ENCODE measurements at regions not wholly inside any gene's neighbourhood (a gene's known extent, or its start where the extent isn't known, plus 50 kb on each side); places are given as distances from the start of the nearest gene placed in this dataset.

GRCh38 chr5:26568316-26568715 is 470.1 kb downstream of the CDH9 start:
- Mint-ChIP-seq H3K27ac (ENCODE audit: unreplicated experiment) (no peak overlapping the region), H3K4me3 (ENCODE audit: low read depth, unreplicated experiment) (no peak overlapping the region), H3K9me3 (ENCODE audit: low read depth, unreplicated experiment) (peaks cover 12% of the 10 kb centered on the region), H3K4me1 (ENCODE audit: low read depth, unreplicated experiment) (no peaks in the 10 kb centered on the region), H3K27me3 (ENCODE audit: unreplicated experiment) (no peaks in the 10 kb centered on the region), H3K36me3 (ENCODE audit: insufficient read depth, unreplicated experiment) (no peaks in the 10 kb centered on the region)
- TF ChIP-seq CTCF (IDR thresholded peaks at IDR 0.05; ENCODE audit: unreplicated experiment), result no peak
- DNase-seq, result no peak
- BruUV-seq (replicated peaks), result no TSS peak
- CTCF ChIA-PET, result no interaction called here
- intact Hi-C loops (cut with micrococcal nuclease; ENCODE audit: unreplicated experiment), result no loop called here

DNA sequence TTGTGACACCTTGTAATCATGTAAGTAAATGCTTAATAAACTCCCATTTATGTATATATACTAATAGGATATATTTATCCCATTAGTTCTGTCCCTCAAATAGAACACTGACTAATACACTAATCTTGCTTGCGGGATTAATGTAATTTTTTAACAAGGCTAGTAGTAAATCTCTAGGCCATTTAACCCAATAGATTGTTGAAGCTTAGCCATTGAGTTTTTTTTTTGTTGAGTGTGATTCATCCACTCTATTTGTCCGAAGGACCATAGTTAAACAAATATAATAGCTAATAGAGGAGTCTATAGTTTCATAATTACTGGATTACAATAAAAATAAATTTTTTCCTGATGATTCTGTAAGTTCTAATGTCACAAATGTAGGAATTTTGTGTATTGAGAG is 474.4 kb downstream of the CDH9 start:
- Mint-ChIP-seq H3K27me3 (ENCODE audit: unreplicated experiment) (no peaks in the 10 kb centered on the region), H3K36me3 (ENCODE audit: insufficient read depth, unreplicated experiment) (no peaks in the 10 kb centered on the region), H3K4me1 (ENCODE audit: low read depth, unreplicated experiment) (no peaks in the 10 kb centered on the region), H3K9me3 (ENCODE audit: low read depth, unreplicated experiment) (peaks cover 10% of the 10 kb centered on the region), H3K4me3 (ENCODE audit: low read depth, unreplicated experiment) (no peak overlapping the region), H3K27ac (ENCODE audit: unreplicated experiment) (no peak overlapping the region)
- CTCF ChIA-PET, result no interaction called here
- intact Hi-C loops (cut with micrococcal nuclease; ENCODE audit: unreplicated experiment), result no loop called here
- BruUV-seq (replicated peaks), result no TSS peak
- DNase-seq, result no peak
- TF ChIP-seq CTCF (IDR thresholded peaks at IDR 0.05; ENCODE audit: unreplicated experiment), result no peak

- Mint-ChIP-seq H3K4me3 (ENCODE audit: low read depth, unreplicated experiment) (no peak overlapping the region), H3K9me3 (ENCODE audit: low read depth, unreplicated experiment) (peaks cover 13% of the 10 kb centered on the region), H3K27ac (ENCODE audit: unreplicated experiment) (no peak overlapping the region), H3K27me3 (ENCODE audit: unreplicated experiment) (no peaks in the 10 kb centered on the region), H3K4me1 (ENCODE audit: low read depth, unreplicated experiment) (no peaks in the 10 kb centered on the region), H3K36me3 (ENCODE audit: insufficient read depth, unreplicated experiment) (no peaks in the 10 kb centered on the region)
- no peak for TF ChIP-seq CTCF (IDR thresholded peaks at IDR 0.05; ENCODE audit: unreplicated experiment)
- BruUV-seq (replicated peaks), result no TSS peak
- CTCF ChIA-PET, result no interaction called here
- DNase-seq, result no peak
- intact Hi-C loops (cut with micrococcal nuclease; ENCODE audit: unreplicated experiment), result no loop called here
Observed at GRCh38 chr5:26553079-26553478, 485.3 kb downstream of the CDH9 start.

- Mint-ChIP-seq H3K4me1 (ENCODE audit: low read depth, unreplicated experiment) (no peaks in the 10 kb centered on the region), H3K9me3 (ENCODE audit: low read depth, unreplicated experiment) (peaks cover 17% of the 10 kb centered on the region), H3K27ac (ENCODE audit: unreplicated experiment) (no peak overlapping the region), H3K4me3 (ENCODE audit: low read depth, unreplicated experiment) (no peak overlapping the region), H3K27me3 (ENCODE audit: unreplicated experiment) (no peaks in the 10 kb centered on the region), H3K36me3 (ENCODE audit: insufficient read depth, unreplicated experiment) (no peaks in the 10 kb centered on the region)
- BruUV-seq (replicated peaks), result no TSS peak
- CTCF ChIA-PET, result no interaction called here
- DNase-seq, result no peak
- intact Hi-C loops (cut with micrococcal nuclease; ENCODE audit: unreplicated experiment), result no loop called here
- TF ChIP-seq CTCF (IDR thresholded peaks at IDR 0.05; ENCODE audit: unreplicated experiment), result no peak
Observed at GRCh38 chr5:26543987-26544386, 494.4 kb downstream of the CDH9 start.

- no peak for DNase-seq
- no peaks in the 10 kb centered on the region for H3K27me3 Mint-ChIP-seq (ENCODE audit: unreplicated experiment)
- no peaks in the 10 kb centered on the region for H3K4me1 Mint-ChIP-seq (ENCODE audit: low read depth, unreplicated experiment)
- no peak overlapping the region for H3K27ac Mint-ChIP-seq (ENCODE audit: unreplicated experiment)
- BruUV-seq (replicated peaks), result no TSS peak
- H3K4me3 Mint-ChIP-seq (ENCODE audit: low read depth, unreplicated experiment), result no peak overlapping the region
- H3K36me3 Mint-ChIP-seq (ENCODE audit: insufficient read depth, unreplicated experiment), result no peaks in the 10 kb centered on the region
- peaks cover 18% of the 10 kb centered on the region for H3K9me3 Mint-ChIP-seq (ENCODE audit: low read depth, unreplicated experiment)
- intact Hi-C loops (cut with micrococcal nuclease; ENCODE audit: unreplicated experiment), result no loop called here
- no peak for TF ChIP-seq CTCF (IDR thresholded peaks at IDR 0.05; ENCODE audit: unreplicated experiment)
- CTCF ChIA-PET, result no interaction called here
Observed at GRCh38 chr5:26538226-26538625, 500.2 kb downstream of the CDH9 start.

All from Calu3 (cell line).